ENCODE measurements at regions not wholly inside any gene's neighbourhood (a gene's known extent, or its start where the extent isn't known, plus 50 kb on each side); places are given as distances from the start of the nearest gene placed in this dataset.

GRCh38 chr16:55421226-55421625 lies 57.8 kb upstream of the MMP2 start:
- no peak overlapping the region for H3K27ac ChIP-seq
- no peak for TF ChIP-seq CTCF (IDR thresholded peaks at IDR 0.05)
- H3K9me3 ChIP-seq, result no peaks in the 10 kb centered on the region
- intact Hi-C loops (cut with DNase I), result no loop called here
- H3K4me1 ChIP-seq, result no peaks in the 10 kb centered on the region
- peaks cover 0 to 6% (median 0%) of the 10 kb centered on the region in 3 donors for H3K27me3 ChIP-seq (ENCODE audit: insufficient read depth in 3 of 3, low read length in 2 of 3)
- no peaks in the 10 kb centered on the region for H3K36me3 ChIP-seq (ENCODE audit: insufficient read depth in 1 of 2, low read depth in 1 of 2)
- H3K4me3 ChIP-seq, result no peak overlapping the region
- ATAC-seq (no peak), DNase-seq (no peak)
- 46 to 51% (median 47%) methylated on average over 9 of the region's 9 CpGs for WGBS, 3 donors

- 66 to 70% (median 68%) methylated on average over 5 of the region's 5 CpGs for WGBS, 3 donors
- peak in 1 of 4 donors; percentile 32 for ATAC-seq
- no peak for TF ChIP-seq CTCF (IDR thresholded peaks at IDR 0.05)
- no peaks in the 10 kb centered on the region for H3K9me3 ChIP-seq
- DNase-seq, result no peak
- H3K4me1 ChIP-seq, result no peaks in the 10 kb centered on the region
- no peaks in the 10 kb centered on the region for H3K27me3 ChIP-seq (ENCODE audit: insufficient read depth in 3 of 3, low read length in 2 of 3)
- no peaks in the 10 kb centered on the region for H3K36me3 ChIP-seq (ENCODE audit: insufficient read depth in 1 of 2, low read depth in 1 of 2)
- intact Hi-C loops (cut with DNase I), result no loop called here
- no peak overlapping the region for H3K27ac ChIP-seq
- H3K4me3 ChIP-seq, result no peak overlapping the region
Measured at GRCh38 chr16:55426865-55427484, 52.0 kb upstream of the MMP2 start.

Data from psoas muscle (tissue), 7 donors.